ENCODE measurements at regions not wholly inside any gene's neighbourhood (a gene's known extent, or its start where the extent isn't known, plus 50 kb on each side); places are given as distances from the start of the nearest gene placed in this dataset.
"Not testable (repeated sequence)": the region's sequence is repeated elsewhere in the genome, so short reads cannot be mapped to it uniquely, and the experiment has no call there.

DNA sequence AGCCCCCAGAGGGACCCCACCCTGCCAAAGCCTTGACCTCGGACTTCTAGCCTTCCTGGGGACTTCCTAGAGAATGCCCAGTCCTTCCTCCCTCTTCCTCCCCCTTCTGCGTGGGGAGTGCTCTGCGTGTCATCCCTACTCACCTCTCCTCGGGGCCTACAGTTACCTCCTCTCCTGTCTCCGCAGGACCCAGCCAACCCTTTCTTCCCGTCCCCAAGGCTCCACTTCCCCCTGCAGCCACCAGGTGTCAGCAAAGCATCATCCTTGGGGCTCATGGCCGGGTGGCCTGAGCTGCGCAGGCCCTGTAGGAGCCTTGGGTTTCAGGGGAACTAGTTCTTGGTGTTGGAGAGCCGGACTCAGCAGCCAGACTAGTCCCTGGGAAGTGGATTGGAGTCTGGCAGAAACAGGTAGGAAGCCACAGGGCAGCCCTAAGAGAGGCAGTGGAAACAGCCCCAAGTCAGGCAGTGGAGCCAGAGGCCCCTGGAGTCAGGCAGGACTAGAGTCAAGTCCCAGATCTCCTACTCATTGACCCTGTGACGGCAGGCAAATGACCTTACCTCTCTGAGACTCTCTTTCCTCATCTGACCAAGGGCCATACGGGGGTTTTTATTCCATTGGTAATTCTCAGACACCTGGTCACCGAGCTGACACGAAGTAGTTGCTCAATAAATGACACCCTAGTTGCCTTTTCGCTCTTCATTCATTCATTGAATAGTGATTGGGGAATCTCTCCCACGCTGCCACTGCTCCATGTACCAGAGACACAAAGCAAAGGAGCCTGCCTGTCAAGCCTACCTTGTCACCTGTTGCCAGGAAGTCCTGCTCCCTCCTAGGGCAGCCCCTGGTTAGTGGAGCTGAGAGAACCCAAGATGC lies 101.8 kb upstream of the GRK3 start:
- DNase-seq = peak; percentile 90

DNA sequence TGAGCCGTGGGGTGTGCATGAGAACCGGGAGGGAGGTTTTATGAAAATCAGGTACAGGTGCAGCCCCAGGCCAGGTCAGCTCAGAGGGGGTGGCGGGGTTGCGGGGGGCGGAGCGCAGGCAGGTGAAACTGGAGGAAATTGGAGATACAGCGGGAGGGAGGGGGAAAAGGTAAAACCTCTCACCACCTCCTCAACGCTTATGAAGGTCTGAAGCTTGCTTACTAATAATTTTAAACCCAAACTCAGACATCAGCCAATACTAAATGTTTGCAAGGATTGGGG lies 101.2 kb upstream of the GRK3 start:
- not testable (repeated sequence) for DNase-seq

DNA sequence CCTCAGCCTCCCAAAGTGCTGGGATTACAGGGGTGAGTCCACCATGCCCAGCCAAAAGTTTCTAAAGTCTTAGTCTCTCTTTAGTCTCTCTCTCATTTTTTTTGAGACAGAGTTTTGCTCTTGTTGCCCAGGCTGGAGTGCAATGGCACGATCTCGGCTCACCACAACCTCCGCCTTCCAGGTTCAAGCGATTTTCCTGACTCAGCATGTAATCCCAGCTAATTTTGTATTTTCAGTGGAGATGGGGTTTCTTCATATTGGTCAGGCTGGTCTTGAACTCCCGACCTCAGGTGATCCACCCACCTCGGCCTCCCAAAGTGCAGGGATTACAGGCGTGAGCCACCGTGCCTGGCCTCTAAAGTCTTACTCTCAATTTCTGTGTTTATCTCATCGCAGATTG lies 100.1 kb upstream of the GRK3 start:
- DNase-seq = not testable (repeated sequence)

DNA sequence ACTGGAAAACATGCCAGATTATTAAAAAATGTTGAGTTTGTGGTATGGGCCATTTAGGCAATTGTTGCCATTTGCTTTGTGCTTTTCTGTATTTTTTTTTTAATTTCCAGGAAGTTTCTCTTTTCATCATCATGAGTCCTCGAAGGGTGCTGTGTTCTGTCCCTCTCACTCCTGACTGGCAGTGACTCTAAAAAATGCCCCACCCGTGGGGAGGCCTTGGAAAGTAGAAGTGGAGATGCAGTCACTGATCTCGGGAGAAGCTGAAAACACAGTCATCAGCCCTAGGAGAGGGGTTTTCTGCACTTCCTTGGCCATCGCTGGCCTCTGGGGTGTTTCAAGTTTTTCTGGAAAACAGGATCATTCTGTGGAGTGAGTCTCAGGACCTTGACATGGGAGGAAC lies 98.5 kb upstream of the GRK3 start:
- DNase-seq = no peak

DNA sequence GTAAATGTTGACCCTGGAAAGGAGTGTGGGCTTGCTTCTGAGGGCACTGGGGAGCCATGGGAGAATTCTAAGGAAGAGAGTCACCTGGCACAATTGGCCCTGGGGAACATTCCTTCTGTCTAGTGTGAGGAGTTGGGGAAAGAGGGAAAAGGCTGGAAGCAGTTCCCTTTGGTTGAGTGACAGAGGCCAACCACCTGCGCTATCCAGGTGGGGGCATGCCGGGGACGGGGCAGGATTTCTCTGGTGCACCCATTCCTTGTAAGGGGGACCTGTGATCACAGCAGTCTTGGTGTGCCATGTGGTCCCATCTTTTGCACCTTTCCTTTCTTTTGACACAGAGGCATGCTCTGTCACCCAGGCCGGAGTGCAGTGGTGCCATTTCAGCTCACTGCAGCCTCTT lies 92.1 kb upstream of the GRK3 start:
- no peak for DNase-seq

DNA sequence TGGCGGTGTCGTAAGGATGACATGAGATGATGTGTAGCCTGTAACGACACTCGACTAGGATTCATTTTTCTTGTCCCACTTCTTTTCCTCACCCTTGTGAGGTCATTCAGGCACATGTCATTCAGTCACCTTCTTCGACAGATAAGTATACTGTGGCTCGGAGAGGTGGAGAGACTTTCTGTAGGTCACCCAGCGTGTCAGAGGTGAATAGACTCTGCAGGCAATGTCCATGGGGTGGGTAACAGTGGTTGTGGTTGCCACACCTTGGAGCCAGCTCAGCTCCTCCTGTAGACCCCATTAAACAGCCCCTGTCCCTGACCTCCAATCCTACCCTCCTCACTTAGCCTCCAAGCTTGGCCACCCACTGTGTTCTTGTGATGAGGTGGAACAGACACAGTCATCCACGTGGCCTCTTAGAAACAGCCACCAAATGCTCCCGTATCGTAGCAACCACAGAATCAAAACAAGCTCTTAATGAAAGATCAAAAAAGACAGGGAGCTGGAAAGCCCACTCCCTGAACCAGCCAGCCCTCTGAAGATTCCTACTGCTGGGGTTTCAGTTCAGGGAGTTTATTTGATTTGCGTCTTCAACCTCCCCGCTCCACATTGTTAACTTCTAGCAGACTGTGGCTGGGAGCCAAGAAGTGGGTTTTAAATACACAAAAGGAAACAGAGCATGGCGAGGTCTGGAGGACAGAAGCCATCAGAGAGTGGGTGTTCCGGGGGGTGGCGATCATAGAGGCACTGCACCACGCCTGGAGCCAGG lies 89.0 kb upstream of the GRK3 start:
- peak; percentile 70 for DNase-seq

DNA sequence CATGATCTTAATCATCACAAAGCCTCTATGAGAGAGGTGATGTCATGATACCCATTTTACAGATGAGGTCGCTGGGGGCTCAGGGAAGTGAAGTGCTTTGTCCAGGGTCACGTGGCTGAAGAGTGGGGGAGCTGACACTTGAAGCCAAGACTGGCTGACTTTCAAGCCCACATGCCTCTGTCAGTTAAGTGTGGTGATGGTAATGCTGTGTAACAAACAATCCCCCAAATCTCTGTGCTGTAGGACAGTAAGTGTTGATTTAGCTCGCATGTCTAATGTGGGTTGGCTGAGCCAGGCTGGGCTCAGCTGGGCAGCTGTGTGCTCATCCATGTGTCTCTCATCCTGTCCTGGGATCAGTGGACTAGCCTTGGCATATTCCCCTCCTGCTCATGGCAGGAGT lies 87.1 kb upstream of the GRK3 start:
- no peak for DNase-seq

DNA sequence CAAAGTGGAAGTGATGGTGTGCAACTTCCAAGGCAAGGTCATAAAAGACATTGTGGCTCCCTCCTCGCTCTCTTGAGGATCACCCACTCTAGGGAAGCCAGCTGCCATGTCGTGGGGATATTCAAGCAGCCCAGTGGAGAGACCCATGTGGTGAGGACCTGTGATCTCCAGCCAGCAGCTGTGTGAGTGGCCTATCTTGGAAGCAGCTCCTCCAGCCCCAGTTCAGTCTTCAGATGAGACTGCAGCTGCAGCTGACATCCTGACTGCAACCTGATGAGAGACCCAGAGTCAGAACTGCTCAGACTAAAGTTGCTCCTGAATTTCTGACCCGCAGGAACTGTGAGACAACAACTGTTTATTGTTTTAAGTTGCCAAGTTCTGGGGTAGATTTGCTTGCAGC lies 86.4 kb upstream of the GRK3 start:
- DNase-seq = no peak

DNA sequence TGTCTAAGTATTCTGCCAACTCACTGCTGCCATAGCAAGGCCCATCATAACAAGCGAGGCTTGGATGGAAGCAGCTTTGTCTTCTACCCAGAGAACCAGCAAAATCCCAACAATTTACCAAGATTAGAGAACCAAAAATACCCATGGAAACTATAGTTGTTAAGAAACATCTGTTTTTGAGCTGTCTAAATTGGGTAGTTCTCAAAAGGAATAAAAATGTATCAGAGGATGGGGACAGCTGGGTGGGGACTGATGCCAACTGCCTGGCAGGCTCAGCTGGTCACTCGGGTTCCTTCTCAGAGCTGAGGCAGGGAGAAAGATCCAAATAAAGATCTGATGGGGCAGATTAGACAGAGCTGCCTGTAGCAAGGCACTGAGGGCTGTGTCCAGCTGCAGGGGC lies 85.9 kb upstream of the GRK3 start:
- no peak for DNase-seq

DNA sequence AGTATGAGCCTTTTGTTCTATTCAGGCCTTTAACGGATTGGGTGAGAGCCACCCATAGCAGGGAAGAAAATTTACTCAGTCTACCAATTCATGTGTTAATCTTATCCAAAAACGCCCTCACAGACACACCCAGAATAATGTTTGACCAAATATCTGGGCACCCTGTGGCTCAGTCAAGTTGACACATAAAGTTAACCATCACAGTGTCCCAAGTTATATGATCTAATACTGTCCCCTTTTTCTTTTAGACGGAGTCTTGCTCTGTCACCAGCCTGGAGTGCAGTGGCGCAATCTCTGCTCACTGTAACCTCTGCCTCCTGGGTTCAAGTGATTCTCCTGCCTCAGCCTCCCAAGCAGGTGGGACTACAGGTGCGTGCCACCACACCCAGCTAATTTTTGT lies 83.6 kb upstream of the GRK3 start:
- not testable (repeated sequence) for DNase-seq

DNA sequence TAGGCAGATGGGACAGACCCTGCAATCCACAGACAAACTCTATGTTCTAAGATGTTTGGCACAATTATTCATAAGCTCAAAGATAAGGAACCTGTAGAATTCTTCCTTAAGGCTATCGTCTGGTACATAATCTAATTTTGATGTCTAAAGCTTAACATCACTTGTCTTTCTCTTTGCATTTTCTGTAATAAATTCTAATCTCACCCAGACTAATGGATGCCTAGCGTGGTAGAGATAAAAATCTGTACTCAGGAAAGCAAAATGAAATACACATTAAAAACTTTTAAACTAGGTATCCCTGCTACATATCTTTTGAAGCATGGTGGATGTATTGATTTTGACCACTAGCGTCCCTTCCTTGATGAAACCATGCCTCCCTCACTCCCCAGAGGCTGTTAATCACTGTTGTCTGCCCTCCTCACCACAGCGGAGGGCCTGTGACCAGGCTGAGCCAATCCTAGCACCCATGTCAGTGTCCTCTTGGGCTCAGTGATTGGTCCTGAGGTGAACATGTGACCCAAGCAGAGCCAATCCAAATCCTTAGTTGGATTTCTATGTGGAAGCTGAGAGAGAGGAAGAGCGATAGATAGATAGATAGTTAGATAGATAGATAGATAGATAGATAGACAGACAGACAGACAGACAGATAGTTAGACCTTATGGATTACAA lies 82.2 kb upstream of the GRK3 start:
- DNase-seq = no peak

DNA sequence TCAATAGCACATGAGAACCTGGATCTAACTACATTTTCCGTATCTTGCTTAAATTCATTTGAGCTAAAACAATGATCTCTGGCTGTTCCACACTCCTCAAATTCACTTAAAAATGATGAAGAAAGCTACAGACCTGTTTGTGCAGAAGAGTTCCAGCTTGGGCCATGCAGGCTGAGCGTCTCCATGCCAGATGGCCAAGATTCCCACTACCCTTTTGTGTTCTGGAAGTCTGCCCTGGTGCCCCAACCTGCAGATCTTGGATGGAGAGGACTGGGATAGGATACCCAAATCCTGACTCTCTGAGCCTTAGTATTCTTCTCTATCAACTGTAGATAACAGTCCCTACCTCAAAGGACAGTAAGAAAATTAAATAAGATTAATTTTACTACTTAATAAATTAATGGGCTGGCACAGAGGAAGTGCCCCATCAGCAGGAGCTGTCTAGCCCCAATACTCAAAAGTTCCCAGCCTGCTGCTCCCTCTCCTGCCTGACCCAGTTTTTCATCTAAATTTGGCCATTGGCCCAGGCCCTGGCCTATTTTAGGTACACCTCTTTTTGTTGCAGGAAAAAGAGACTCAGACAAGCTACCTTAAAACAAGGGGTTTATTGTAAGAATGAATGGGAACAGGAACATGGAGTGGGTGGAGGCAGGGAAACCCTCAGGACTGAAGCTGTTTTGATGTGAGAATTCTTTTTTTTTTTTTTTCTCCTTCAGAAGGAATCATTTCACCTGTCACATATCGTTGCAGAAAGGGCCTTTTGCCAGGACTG lies 81.4 kb upstream of the GRK3 start:
- no peak for DNase-seq

DNA sequence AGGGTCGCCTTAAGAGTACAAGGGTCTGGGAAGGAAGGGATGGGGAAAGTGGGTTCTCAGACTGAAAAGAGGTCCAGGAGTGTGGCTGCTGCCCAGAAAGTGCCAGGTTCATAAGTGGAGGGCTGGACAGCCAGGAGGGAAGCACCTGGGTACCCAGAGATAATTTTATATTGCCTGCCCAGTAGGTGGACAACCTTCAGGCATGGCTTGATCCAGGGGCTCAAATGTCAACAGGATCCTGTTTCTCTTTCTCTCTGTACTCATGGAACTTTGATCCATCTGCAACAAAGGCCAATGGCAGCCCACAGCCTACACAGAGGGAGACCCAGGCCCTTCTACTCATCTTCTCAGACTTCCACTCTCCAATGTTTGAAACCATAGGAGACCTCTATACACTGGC lies 80.5 kb upstream of the GRK3 start:
- no peak for DNase-seq

DNA sequence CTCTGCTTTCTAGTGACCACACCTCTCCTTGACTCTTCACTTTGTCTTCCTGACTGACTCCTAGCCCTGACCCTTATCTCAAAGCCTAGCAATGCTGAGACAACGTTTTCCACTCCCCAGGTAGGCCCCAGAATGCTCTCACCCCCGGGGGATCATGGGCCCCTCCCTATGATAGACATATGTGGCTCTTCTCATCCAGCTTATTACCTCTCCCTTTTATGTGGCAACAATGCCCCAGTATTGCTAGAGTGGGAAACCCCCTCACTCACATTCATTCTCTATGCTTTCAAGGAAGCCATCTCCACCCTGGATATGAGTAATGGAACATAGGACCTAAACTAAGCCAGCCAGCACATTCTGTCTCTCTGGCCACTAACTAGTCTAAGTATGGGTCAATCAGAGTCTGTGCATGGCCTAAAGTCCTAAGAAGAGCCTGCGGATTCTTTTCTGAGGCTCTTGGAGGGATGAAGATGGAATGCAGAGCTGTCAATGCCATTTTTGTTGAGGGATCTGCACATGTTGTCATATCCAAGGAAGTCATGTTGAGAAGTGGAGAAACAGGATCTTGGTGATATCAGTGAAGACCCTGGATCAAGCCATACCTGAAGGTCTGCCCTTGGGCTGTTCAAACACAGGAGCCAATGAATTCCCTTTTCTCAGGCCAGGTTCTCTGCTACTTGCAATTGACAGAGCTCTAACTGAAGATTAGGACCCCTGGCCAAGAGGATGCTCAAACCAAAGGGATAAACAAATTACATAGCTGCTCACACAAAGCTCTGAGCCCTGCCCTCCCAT lies 79.8 kb upstream of the GRK3 start:
- DNase-seq = no peak

DNA sequence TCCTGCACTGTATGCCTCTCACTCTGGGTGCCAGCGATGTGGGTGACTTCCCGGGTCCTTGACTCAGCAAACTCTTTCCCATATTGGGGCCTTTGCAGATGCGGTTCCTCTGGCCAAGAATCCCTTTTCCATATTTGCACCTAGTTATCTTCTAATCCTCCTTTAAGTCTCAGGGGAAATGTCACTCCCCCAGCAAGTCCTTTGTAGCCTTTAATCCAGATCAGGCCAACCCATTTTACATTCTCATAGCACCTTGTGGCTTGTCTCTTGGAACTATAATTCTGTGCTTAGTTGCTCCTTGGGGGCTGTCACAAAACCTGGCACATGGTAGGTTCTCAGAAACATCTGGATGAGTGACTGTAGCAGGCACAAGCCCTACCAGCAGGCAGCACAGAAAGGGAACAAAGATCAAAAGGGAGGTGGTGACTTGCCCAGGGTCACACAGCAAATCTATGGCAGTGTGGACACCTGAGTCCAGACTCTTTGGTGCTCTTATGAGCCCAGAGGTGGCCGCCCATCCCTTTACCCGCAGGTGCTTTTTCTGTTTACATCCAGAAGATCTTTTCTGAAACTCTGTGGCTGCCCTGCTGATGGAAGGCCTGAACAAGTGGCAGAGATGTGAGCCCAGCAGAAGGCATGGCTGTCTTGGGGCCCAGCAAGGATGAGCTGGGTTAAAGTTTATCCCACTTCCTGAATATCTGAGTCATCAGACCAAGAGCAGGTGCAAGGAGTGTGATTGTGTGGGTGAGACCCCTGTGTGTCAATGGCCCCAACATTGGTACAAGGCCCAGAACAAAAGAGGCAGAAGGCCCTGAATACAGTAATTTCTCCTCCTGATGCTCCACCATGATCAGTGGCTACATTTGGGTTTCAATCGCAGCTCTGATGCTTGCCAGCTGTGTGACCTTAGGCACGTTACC lies 78.6 kb upstream of the GRK3 start:
- DNase-seq = no peak

DNA sequence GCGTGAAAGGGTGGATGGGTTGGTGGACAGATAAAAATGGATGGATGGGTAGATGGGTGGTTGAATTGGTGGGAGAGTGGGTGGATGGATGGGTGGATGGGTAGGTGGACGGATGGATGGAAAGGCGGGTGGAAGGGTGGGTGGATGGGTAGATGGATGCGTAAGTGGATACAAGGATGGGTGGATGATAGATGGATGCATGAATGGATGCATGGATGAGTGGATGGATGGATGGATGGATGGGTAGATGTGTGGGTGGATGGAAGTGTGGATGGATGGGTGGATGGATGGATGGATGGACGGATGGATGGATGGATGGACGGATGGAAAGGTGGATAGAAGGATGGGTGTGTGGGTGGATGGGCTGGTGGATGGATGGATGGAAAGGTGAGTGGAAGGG lies 77.0 kb upstream of the GRK3 start:
- no peak for DNase-seq

DNA sequence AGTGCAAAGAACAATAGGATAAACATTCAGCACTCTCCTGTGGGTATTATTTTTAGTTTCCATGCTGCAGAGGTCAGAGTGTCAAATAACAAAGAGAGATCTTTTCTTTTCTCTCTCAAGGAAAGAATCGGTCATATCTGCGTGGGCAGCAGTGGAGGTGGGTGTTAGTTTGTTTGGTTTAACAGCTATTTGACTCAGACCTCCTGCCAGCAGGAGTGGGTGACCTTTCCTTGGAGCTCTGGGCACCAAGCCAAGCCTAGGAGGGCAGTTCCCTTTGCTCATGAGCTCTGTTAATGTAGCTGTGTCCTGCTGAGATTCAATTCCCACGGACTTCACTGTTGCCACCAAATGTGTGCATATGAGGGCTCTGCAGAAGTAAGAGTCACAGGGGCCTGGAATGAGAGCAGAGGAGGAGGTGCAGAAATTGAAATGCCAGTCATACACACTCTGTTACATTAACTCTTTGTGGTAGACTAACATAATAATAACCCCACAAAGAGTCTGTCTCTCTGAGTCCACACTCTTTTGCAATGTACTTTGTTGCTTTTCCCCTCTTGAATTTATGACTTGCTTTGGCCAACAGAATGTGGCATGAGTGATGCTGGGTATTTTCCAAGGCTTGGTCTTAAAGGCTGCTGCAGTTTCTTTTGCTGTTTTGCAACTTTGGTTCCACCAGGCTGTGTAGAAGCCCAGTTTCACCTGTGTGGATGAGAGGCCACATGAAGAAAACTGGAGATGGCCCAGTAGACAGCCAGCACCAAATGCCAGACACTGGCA lies 76.0 kb upstream of the GRK3 start:
- no peak for DNase-seq

DNA sequence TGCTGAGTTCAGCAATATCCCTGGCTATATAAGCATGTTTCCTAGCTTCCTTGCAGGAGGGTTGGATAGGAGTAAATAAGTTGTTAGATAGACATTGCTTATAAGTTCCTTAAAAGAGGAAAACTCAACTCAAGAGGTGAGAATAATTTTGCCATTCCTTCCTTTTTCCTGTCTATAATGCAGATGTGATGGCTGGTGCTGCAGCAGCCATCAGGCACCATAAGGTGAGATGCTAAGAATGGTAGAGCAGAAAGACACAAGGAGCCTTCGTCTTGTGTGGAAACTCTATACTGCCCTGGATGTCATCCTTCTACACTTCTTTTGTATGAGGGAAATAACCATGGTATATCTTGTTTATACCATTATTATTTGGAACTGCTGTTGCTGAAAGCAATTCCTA lies 74.5 kb upstream of the GRK3 start:
- DNase-seq = no peak

DNA sequence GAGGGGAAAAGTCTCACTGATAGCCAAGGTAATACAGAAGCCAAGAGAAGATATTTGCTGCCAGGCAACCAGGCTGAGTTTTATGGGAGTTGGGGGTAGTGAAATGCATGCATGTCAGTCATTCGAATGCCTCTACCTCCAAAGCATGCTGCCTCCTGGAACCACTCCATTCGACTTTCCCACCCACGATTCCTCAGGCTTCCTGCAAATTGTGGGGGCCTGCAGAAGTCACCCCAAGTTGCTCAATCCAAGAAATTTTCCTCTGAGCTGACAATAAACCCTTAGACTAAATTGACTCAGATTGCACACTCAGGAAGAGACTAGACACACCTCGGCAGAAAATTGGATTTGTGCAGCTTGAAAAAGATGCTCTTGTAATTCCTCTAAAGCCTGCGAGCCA lies 73.6 kb upstream of the GRK3 start:
- no peak for DNase-seq

DNA sequence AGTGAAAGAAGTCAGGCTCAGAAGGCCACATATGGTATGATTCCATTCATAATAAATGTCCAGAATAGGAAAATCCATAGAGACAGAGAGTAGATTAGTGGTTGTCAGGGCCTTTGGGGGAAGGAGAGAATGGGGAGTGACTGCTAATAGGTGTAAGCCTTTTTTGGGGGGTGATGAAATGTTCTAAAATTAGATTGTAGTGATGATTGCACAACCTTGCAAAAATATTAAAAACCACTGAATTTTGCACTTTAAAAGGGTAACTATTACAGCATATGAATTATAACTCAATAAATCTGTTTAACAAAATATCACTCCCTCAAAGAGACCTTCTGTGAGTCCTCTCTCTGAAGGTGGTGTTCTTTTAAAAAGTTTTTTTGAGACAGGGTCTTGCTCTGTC lies 72.3 kb upstream of the GRK3 start:
- no peak for DNase-seq
